SK-N-MC (cell line): ENCODE measurements at regions not wholly inside any gene's neighbourhood (a gene's known extent, or its start where the extent isn't known, plus 50 kb on each side); places are given as distances from the start of the nearest gene placed in this dataset.

Source experiments
- EZH2 ChIP-seq: fragments of 200-600 bp; sonication (generic); IDR thresholded peaks from one replicate; pipeline ENCODE4 v1.6.1; 2017; ENCODE audit warnings: antibody characterized with exemption
- FOXP2 ChIP-seq: optimal IDR thresholded peaks from 2 replicates; pipeline ENCODE3; 2011; ENCODE audit warnings: mild to moderate bottlenecking, moderate library complexity; ENCODE audit not compliant: insufficient read depth; ENCODE audit errors: extremely low read length, control extremely low read depth
- POLR2AphosphoS5 ChIP-seq: IDR thresholded peaks from 2 replicates; pipeline ENCODE4 v1.6.1; 2012; ENCODE audit warnings: mild to moderate bottlenecking, low read depth, low read length, borderline replicate concordance

DNA sequence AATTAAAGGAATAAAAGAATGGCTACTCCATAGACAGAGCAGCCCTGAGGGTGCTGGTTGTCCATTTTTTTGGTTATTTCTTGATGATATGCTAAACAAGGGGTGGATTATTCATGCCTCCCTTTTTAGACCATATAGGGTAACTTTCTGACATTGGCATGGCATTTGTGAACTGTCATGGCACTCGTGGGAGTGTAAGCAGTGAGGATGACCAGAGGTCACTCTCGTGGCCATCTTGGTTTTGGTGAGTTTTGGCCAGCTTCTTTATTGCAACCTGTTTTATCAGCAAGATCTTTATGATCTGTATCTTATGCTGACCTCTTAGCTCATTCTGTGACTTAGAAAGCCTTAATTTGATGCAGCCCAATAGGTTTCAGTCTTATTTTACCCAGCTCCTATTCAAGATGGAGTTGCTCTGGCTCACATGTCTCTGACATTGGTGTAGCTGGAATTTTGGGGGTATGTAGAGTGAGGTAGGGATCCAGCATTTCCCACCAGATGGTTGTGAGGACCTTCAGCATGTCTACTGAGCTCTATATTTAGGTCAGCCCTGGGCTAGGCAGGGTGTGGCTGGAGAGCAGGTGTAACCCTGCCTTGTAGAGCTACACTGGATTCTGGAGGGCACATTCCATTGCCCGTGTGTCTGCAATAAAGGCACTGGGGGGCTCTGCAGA lies 103.5 kb upstream of the SLC38A2 start:
- no peak for TF ChIP-seq EZH2
- TF ChIP-seq POLR2AphosphoS5: no peak
- TF ChIP-seq FOXP2: no peak
